DMS153 treated with DMSO at 0.1 percent for 48 hours (cell line): ENCODE measurements at regions not wholly inside any gene's neighbourhood (a gene's known extent, or its start where the extent isn't known, plus 50 kb on each side); places are given as distances from the start of the nearest gene placed in this dataset.

Experiments
- DNase-seq: peaks from one replicate; lab custom pipeline; 2025; ENCODE audit not compliant: unreplicated experiment; lab: John Stamatoyannopoulos, UW

- DNase-seq: no peak
Measured at GRCh38 chr2:145288650-145289496, 769.0 kb upstream of the ZEB2 start.

GRCh38 chr2:145287736-145288135 lies 767.8 kb upstream of the ZEB2 start:
- DNase-seq: no peak

GRCh38 chr2:145286716-145287275 lies 766.9 kb upstream of the ZEB2 start:
- no peak for DNase-seq

GRCh38 chr2:145284551-145284950 lies 764.6 kb upstream of the ZEB2 start:
- DNase-seq: no peak

GRCh38 chr2:145283131-145283530 lies 763.2 kb upstream of the ZEB2 start:
- DNase-seq: no peak

GRCh38 chr2:145277922-145278321 lies 758.0 kb upstream of the ZEB2 start:
- no peak for DNase-seq

GRCh38 chr2:145273840-145274239 lies 753.9 kb upstream of the ZEB2 start:
- DNase-seq: no peak

- no peak for DNase-seq
Measured at GRCh38 chr2:145268931-145269330, 749.0 kb upstream of the ZEB2 start.

- DNase-seq: no peak
Measured at GRCh38 chr2:145267451-145267850, 747.5 kb upstream of the ZEB2 start.

- DNase-seq: no peak
Measured at GRCh38 chr2:145265244-145265643, 745.3 kb upstream of the ZEB2 start.

GRCh38 chr2:145260674-145261073 lies 740.8 kb upstream of the ZEB2 start:
- DNase-seq: no peak

GRCh38 chr2:145260081-145260480 lies 740.2 kb upstream of the ZEB2 start:
- DNase-seq: no peak

GRCh38 chr2:145258903-145259579 lies 739.1 kb upstream of the ZEB2 start:
- no peak for DNase-seq

- DNase-seq: no peak
Measured at GRCh38 chr2:145257931-145258330, 738.0 kb upstream of the ZEB2 start.

GRCh38 chr2:145256551-145256950 lies 736.6 kb upstream of the ZEB2 start:
- DNase-seq: no peak

- DNase-seq: no peak
Measured at GRCh38 chr2:145254291-145254690, 734.4 kb upstream of the ZEB2 start.

GRCh38 chr2:145253492-145253891 lies 733.6 kb upstream of the ZEB2 start:
- no peak for DNase-seq

- DNase-seq: no peak
Measured at GRCh38 chr2:145245268-145245870, 725.5 kb upstream of the ZEB2 start.

GRCh38 chr2:145235312-145235711 lies 715.4 kb upstream of the ZEB2 start:
- no peak for DNase-seq

- DNase-seq: no peak
Measured at GRCh38 chr2:145230546-145230945, 710.6 kb upstream of the ZEB2 start.

GRCh38 chr2:145228506-145228905 lies 708.6 kb upstream of the ZEB2 start:
- DNase-seq: no peak

- no peak for DNase-seq
Measured at GRCh38 chr2:145226901-145227300, 707.0 kb upstream of the ZEB2 start.
